ENCODE measurements at regions not wholly inside any gene's neighbourhood (a gene's known extent, or its start where the extent isn't known, plus 50 kb on each side); places are given as distances from the start of the nearest gene placed in this dataset.
"Not testable (repeated sequence)": the region's sequence is repeated elsewhere in the genome, so short reads cannot be mapped to it uniquely, and the experiment has no call there.

DNA sequence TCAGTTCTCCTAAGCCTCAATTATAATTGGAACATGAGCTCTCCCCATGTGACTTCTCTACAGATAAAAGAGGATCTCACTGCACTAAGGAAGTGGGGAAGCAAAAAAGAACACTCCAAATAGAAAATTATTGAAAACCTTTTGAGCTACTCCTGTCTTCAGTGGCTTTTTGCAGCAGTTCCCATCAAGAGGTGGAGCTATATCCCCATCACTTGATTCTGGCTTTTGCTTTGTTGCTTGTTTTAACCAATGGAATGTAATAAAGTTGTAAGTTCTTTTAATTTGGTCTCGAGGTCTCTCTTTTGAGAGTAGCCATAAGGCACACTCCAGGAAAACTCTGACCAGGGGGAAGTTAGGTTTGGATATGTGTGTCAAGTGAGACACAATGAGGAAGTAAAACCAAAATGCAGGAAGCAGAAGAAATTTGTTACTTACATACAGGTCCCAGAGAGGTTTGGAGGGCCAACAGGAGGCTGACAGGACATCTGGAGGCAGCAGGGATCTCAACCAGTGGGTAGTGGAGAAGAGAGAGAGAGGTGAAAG lies 569.4 kb downstream of the HTR7 start:
- DNase-seq: no peak

DNA sequence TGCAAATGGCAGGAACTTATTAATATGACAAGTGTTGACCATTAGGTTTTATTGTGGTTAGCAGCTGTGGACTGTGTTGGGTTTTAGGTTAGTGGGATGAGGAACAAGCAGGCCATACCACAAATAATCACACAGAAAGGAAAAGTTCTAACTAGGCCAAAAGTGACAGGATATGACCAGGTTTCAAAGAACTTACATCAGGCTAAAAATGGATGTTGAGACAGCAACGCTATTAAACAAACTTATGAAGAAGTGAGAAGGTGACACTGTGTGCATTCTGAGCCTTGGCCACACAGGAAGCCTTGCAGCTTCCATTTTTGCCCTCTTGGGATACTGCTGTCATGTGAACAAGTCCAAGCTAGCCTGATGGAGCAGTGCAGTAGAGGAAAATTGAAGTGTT lies 568.8 kb downstream of the HTR7 start:
- DNase-seq: no peak

DNA sequence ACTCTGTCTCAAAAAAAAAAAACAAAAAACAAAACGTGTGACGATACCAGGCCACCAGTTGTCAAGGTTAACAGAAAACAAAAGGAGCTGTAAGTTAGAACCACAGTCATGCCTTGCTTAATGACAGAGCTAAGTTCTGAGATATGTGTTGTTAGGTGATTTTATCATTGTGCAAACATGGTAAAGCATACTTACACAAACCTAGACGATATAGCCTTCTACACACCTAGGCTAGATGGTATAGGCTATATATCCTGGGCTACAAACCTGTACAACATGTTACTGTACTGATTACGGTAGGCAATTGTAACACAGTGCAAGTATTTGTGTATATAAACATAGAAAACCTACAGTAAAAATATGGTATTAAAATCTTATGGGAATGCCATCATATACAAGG lies 564.2 kb downstream of the HTR7 start:
- DNase-seq: no peak

DNA sequence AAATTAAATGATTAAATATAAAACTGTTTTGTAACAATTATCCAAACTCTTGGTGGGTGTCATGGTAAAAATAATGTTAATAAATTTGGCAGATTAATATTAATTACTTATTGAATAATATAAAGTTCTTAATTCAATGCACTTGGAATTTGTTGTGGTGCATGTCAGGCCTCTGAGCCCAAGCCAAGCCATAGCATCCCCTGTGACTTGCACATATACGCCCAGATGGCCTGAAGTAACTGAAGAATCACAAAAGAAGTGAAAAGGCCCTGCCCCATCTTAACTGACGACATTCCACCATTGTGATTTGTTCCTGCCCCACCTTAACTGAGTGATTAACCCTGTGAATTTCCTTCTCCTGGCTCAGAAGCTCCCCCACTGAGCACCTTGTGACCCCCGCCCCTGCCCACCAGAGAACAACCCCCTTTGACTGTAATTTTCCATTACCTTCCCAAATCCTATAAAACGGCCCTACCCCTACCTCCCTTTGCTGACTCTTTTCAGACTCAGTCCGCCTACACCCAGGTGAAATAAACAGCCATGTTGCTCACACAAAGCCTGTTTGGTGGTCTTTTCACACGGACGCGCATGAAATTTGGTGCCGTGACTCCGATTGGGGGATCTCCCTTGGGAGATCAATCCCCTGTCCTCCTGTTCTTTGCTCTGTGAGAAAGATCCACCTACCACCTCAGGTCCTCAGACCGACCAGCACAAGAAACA lies 562.9 kb downstream of the HTR7 start:
- not testable (repeated sequence) for DNase-seq

DNA sequence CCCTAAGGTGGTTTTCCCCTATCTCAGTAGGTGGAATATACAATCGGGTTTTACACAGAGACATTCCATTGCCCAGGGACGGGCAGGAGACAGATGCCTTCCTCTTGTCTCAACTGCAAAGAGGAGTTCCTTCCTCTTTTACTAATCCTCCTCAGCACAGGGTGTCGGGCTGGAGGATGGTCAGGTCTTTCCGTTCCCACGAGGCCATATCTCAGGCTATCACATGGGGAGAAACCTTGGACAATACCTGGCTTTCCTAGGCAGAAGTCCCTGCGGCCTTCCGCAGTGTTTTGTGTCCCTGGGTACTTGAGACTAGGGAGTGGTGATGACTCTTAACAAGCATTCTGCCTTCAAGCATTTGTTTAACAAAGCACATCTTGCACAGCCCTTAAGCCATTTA lies 555.8 kb downstream of the HTR7 start:
- DNase-seq: not testable (repeated sequence)

DNA sequence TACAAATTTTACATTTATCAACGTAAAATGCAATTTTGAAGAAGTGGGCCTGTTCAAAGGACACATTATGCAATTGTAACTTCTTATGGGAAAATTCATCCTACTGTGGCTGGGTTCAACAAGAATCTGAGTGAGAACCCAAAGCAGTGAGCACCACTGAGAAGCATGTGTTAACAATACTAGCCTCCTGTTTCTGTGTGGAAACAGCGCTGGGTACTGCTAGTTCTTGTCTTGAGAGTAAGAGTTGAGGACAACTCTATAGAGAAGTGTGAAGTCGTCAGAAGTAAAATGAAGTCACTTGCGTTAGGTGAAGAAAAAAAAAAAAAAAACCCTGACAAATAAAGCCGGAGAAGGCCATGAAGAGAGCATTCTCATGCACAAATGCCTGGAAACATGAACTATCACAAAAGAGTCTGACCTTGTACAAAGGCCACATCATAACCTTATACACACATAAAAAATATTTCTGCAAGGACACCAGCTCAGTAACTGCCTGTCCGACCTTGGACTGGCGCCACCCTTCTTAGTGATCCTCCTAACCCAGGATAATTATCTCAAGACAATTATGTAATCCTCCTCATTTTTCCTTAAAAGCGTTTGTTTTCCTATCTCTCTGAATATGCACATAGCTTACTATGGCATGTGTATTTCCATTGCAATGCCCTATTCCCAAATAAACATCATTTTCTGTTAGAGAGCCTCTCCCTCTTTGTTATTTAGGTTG lies 554.9 kb downstream of the HTR7 start:
- no peak for DNase-seq

DNA sequence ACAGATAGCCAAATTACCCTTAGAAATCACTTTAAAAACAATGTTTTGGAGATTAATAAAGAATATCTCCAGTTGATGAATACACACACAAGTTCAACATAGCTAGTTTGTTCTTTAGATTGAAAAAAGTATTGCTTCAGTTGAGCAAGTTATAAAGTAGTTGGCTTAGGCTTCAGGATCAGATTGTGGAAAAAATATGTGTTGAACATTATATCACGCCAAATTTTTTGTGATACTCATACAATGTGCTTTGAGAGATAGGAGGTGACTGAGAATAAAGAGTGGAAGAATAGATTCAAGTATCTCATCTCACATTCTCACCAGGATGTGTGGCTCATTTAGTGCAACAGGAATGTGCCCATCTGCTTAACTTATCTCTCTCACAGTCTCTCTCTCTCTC lies 553.3 kb downstream of the HTR7 start:
- DNase-seq: no peak

DNA sequence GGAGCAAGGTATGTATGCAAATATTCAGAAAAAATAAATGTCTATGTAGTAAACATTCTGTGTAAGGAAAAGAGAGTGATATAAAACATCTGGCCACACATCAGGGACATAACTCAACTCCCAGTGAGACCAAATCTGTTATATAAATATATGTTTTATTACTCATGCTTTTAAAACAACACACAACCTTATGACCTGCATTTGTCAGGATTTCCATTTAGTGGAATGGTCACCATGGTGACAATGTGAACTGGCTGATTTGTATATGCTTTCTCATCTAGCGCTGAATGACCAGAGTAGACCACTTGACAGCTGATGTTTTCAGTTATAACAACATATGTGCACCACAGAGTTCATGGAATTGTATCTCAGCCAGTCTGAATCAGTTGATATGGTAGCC lies 551.7 kb downstream of the HTR7 start:
- no peak for DNase-seq

DNA sequence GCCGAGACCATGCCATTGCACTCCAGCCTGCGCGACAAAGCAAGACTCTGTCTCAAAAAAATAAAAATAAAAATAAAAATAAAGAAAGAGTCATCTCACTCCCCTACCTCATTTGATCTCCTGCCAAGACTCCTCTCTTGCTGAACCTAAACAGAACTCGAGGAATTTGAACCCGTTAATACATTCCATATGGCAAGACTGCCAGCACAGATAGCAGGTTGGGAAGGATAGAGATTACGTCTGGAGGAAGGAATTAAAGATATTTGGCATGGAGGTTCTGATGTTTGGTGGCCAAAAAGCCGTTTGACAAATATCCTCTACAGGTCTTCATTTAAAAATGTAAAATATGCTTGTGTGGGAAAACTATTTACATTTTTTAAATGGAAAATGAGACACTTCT lies 549.6 kb downstream of the HTR7 start:
- no peak for DNase-seq

DNA sequence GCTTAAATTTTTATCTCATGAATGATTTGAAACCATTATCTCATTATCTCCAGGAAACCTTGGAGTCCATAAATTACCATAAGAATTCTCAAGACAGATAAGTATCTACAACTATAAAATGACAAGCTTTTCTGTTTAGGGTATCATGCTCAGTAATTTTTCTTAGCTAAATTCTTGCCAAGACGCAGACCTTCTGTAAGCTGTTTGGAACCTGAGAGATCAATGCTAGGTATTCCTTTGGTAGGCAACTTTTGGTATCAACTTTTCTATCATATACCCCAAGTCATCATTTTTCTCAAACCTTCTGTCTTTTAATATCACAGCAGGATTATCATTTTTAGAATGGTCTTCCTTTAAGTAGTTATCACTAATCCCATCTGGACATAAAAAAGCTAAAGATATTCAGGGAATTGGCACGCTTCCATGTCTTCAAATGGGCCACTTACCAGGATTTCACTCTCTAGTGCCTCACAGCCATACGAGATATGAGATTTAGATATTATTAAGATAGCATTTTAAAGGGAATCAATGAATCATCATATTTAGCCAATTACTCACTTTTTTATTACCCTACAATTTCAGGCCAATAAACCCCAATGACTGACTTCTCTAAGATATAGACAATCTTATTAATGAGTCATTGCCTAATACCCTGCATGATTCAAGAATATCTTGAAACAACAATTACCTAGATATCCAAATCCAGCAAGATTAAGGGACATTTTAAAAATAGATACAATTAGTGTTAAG lies 544.1 kb downstream of the HTR7 start:
- no peak for DNase-seq

DNA sequence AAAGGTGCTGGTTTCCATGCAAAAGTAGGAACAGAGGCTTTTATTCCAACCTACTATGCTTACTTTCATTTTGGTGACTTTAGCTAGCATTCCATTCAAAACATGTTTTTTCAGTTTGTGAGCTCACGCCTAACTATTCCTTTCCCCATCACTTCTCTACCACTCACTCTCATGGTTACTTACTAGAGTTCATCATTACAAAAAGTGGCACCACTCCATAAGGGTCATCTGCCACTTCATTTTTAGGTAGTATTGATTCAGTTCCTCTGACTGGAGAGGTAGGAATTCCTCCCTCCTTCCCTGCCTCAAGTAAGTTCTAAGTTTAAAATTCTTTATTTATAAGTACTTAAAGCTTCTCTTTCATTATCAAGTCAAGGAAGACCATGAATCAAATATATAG lies 543.1 kb downstream of the HTR7 start:
- no peak for DNase-seq

DNA sequence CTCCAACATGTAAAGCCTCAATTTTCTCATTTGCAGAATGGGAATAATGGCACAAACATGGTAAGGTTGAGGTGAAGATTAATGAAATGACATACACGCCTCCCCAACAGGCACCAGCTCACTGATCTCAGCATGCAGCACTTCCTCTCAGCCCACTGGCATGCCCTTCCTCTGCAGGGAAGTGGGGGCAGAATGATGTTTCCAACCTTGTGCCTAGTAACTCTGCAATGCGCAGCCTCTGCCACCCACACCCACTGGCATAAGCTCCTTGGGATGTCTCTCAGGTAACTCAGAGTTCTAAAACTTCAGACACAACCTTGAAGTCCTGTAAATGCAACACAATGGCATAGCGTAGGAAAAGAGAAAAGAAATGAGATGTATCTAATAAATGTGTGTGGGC lies 540.7 kb downstream of the HTR7 start:
- DNase-seq: no peak

DNA sequence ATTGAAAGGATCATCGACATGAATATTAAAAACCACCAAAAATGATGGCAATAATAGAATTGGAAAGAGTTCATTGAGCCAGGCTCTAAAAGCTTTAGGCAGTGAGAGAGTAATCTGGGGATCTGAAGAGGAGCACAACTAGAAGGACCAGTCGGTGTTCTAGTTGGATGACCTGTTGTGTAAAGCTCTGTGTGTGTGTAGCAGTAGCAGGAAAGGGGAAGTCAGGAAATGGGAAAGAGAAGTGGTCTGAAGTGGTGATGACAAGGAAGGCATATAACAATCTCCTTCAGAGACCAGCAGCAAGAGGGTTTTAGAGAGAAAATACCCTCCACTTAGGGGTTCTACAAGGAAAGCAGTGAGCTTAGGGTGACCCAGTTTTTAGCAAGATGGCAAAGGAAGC lies 539.2 kb downstream of the HTR7 start:
- no peak for DNase-seq

DNA sequence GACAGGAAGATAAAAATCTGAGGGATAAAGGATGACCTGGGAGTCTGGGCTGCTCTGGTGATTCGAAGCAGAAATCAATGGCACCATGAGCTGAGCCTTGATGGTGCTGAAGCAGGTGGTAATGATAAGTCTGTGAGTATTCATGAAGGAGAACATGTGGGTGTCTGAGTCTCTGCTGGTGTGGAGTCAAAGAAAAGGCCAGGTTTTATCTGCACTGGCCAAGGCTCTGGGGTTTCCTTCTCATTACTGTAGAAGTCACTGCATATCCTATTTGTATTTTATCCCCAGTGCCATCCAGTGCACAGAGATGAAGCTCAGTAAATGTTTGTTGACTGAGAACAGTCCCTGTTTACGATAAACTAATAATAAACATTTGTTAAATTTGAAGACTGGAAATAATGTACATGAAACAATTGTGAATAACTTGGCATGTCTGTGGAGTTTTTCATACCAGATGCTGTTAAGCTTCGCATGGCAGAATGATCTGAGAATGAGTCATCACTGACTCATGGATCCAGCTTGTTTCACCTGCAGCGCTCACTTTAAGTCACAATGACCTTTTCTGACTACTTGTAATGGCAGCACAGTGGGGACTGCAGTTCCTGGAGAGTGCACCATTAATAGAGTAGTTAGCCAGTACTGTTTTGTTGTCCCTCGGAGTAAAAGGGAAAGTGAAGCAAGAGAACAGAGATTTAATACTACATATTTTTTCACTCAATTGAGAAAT lies 538.5 kb downstream of the HTR7 start:
- no peak for DNase-seq

DNA sequence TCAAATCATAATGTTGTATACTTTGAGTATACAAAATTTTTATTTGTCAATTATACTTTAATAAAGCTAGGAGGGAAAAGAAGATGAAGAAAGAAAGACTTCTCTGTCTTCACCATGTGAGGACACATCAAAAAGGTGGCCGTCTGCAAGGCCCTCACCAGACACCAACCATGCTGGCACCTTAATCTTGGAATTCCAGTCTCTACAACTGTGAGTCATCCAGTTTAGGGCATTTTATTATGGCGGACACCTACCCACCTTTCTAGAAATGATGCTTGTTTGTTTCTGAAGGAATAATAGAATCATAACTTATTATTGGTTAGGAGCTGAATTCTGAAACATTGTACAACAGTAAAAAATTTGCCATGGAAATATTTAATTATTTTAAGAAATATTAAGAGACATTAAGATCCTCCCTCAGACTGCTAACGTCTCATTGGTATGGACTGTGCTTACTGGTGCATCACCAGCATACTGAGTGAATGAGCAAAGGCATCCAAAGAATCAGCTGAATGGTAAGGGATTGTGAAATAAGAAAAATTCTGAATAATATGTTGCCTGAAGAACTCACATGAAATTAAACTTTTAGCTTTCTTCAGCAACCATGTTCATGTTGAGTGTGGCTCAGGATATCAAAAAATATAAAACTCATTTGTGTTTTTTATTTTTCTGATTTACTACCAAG lies 536.6 kb downstream of the HTR7 start:
- no peak for DNase-seq

DNA sequence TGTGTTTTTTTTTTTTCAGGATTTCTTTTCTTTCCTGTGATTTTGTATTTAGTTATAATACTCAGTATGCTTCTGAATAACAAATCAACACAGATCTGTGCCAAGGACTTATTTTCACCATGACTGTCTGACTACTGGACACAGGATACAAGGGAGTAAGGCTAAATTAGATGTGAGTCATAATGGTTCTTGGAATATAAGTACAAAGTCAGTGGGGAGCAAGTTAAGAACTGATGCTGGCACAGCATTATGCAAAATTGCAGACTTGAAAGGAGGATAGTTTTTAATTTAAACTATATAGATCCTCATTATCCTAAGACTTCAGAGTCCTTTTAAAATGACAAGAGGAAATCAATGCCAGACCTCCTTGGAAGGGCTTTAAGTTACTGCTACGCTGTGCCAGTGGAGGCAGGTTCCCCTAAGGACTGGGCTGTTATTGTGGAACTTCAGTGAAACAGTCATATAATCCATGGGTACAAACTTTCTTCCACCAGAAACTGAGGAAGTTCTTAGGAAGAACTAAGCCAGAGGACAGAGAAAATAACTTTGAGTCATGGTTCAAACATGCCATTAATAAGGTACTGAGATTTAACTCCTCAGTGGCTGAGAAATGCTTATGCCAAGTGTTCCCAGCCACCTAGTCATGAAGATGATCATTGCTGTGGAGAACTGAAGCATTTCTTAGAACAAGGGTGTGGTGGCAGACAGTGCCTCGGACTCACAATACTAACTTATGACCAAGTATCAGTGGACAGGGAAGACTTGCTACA lies 531.2 kb downstream of the HTR7 start:
- DNase-seq: no peak

DNA sequence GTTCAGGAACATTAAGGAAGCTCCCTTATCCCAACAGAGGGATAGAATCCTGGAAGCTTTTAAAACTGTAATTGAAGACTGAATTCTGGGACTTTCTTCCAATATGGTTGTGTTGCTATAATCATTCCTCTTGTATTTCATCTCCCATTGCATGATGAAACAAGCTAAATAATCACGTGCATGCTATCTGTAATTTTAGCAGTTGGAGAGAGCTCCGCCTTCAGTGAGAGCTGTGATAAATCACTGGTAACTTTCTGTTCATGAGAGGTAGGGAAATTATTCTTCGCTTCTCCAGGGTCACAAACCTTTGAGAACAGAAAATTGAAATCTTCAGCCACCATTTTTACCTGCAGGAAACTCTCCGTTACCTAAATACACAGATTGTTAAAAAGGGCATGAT lies 530.2 kb downstream of the HTR7 start:
- DNase-seq: no peak

DNA sequence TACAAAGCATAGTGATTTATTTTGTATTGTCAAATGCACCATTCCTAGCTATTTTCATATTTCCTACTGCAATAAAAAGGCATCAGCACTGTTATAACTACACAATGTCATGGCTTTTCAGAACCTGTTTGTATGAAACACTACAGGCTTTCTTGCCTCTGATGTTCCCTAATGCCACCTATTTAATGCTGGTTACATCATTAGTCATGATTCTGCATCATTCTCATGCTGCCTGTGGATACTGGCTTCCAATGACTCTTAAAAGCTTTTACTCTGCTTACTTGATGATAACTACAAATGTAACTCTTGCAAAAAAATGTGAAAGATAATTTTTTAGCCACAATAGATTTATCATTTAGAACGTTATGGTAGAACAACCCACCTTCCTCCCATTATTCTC lies 529.4 kb downstream of the HTR7 start:
- no peak for DNase-seq

DNA sequence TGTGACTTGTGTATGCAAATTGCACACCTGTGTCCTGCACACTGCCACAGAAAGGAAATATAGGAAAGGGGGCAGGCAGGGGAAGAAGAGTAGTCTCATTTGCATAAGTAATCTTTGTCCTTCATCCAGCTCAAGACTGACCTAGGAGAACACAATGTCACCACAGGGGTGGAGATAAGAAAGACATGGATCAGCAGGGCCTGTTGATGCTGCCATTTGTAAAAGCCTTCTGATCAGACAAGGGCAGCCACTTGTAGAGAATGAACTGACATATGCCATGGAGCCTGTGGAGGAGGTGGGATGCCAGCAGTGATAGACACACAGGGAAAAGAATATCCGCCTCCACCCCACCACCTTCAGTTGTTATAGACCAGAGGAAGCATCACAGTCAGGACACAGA lies 528.9 kb downstream of the HTR7 start:
- DNase-seq: no peak

DNA sequence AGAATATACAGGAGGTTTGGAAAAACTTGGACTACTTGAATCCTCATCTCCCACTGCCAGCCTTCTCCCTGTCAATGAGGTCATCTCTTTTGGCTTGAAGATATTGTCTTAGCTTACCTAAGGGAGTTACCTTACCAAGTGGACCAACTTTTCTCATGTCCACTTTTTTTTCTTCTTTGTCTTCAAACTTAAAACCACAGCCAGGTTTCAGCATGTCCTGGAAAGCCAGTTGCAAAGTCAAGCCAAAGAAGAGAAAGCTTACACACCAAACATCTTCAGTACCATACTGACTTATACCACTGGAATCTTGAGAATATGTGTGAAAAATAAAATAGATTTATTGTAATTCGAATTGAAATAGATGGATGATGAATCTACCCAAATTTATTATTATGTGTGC lies 520.5 kb downstream of the HTR7 start:
- DNase-seq: no peak

DNA sequence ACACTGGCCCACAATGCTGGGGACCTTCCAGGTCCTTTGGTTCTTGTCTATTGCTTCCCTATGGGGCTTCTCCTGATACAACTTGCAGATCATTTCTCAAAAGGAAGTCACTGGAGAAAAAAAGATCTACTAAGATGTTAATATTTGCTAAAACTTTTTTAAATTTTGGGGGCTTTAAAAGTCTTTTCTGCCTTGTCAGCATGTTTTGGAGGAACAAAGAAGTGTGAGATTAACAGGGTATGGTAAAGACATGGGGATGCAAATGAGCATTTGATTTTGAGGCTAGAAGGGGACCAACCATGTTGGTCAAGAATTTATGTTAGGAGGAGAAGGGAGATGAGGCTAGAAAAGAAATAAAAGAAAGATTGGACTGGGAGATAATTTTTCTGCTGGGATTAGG lies 515.4 kb downstream of the HTR7 start:
- DNase-seq: no peak

DNA sequence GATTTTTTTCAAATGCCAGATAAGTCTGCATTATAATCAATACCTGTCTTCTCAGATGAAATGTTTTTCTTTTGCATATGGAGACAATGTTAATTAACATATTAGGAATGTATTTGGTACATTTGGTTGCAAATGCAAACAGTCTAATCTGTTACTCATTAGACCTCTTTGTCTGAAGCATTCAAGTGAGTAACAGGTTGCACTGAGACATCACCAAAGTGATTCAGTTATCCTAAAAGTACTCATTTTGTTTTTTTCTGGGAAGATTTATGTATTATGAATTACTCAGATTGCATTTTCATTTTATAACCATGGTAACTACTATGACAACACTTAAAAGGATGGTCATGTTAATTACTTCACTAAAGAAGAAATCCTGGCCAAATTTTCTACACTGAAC lies 513.6 kb downstream of the HTR7 start:
- DNase-seq: no peak
